AG10803 (cell line): ENCODE measurements at regions not wholly inside any gene's neighbourhood (a gene's known extent, or its start where the extent isn't known, plus 50 kb on each side); places are given as distances from the start of the nearest gene placed in this dataset.
"Not testable (repeated sequence)": the region's sequence is repeated elsewhere in the genome, so short reads cannot be mapped to it uniquely, and the experiment has no call there.

Experiments used
- DNase-seq: peaks from one replicate; pipeline ENCODE4 v3.0.0; 2010; ENCODE audit warnings: low read depth
- H3K4me3 ChIP-seq: 2 replicates; pipeline ENCODE4 v1.5.1; 2011; ENCODE audit warnings: mild to moderate bottlenecking, low read length, control low read depth
- TF ChIP-seq, protein P1 (sequence below): conservative IDR thresholded peaks from 2 replicates; pipeline ENCODE4 v1.5.1; 2011; ENCODE audit warnings: mild to moderate bottlenecking, low read length, control low read depth, inconsistent platforms

DNA sequence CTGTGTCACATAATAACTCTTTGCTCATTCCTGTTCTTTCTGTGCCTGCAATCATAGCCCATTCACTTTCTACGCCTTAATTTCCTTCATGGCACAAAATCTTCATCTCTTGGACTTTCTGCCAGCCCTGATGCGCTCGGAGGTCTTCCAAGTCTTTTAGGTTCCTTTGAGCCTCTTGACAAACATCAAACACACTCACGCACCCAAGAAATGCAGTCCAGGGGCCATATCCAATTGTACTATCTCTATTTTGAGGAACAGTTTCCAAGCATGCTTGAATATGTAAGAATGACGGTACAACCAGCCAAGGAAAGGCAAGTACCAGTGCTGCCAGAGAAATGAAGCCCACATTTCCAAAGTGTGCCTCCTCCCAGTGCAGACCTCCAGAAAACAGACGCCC lies 234.1 kb downstream of the MEX3B start:
- no peak for DNase-seq
- no peak overlapping the region for H3K4me3 ChIP-seq
- TF ChIP-seq, protein P1, sequence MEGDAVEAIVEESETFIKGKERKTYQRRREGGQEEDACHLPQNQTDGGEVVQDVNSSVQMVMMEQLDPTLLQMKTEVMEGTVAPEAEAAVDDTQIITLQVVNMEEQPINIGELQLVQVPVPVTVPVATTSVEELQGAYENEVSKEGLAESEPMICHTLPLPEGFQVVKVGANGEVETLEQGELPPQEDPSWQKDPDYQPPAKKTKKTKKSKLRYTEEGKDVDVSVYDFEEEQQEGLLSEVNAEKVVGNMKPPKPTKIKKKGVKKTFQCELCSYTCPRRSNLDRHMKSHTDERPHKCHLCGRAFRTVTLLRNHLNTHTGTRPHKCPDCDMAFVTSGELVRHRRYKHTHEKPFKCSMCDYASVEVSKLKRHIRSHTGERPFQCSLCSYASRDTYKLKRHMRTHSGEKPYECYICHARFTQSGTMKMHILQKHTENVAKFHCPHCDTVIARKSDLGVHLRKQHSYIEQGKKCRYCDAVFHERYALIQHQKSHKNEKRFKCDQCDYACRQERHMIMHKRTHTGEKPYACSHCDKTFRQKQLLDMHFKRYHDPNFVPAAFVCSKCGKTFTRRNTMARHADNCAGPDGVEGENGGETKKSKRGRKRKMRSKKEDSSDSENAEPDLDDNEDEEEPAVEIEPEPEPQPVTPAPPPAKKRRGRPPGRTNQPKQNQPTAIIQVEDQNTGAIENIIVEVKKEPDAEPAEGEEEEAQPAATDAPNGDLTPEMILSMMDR, result no peak

DNA sequence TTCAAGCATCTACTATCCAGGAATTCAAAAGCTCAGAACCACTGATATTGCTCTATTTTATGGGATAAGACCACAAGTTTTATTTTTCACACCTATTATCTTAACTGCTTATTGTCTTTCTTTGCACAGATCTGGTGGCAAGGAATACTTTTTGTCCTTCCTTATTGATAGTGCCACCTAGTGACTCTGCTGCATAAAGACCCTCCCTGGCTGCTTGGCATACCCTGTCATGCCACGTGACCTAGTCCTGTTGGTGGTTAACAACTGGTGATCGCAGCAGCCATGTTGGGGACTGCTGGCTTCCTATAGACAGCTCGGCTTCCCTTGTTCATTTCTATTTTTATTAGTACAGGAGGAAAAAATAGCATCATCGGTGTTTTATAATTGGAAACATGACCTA lies 236.3 kb downstream of the MEX3B start:
- TF ChIP-seq, protein P1, result no peak
- peak; percentile 4 for DNase-seq
- H3K4me3 ChIP-seq, result no peak overlapping the region

DNA sequence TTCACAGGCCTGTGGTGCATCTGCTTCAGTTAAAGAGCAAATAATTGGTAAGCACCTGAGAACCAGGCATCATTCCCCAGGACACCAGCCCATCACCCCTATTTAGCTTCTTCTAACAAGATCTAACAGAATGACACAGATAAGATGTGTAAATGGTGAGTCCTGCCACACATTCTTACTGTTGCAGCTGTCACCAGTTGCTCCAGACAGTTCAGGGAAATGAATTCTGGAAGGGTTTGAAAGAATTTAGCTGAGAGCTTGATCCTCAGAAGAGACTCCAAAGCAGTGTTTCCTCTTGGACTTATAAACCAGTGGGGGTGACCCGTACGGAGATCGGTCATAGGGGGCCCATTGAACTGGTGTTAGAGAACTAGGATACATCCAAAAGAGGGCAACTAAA lies 238.0 kb downstream of the MEX3B start:
- no peak for DNase-seq
- TF ChIP-seq, protein P1, result no peak
- H3K4me3 ChIP-seq, result no peak overlapping the region

DNA sequence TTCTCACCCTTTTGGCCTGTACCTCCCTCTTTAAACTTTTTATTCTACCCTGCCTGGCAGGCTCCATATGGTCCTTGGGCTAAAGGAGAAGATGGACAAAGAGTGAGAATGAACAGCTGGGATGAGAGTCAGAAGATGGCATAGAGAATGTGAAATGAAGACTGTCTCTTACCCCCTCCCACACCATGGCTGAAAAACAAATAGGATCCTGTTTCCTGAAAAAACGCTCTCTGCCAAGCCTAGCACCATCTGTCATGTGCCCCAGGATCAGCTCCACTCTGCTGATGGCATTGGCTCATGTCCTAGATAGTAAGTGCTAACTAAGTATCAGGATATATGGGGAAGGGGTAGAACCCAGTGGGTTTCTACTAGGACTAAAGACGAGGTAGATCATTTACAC lies 238.6 kb downstream of the MEX3B start:
- no peak overlapping the region for H3K4me3 ChIP-seq
- no peak for DNase-seq
- TF ChIP-seq, protein P1, result no peak

DNA sequence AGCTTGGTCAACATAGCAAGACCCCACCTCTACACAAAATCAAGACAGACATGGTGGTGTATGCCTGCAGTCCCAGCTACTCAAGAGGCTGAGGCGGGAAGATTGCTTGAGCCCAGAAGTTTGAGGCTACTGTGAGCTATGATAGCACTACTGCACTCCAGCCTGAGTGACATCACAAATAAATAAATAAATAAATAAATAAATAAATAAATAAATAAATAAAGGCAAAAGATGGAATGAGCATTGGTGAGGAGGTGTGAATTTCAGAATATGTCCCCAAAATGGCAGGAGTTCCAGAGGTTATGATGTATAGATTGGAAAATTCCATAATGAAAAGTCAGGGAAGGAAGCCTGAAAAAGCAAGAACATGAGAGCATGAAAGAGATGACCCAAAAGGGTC lies 249.9 kb downstream of the MEX3B start:
- no peak for DNase-seq
- no peak overlapping the region for H3K4me3 ChIP-seq
- TF ChIP-seq, protein P1, result no peak

DNA sequence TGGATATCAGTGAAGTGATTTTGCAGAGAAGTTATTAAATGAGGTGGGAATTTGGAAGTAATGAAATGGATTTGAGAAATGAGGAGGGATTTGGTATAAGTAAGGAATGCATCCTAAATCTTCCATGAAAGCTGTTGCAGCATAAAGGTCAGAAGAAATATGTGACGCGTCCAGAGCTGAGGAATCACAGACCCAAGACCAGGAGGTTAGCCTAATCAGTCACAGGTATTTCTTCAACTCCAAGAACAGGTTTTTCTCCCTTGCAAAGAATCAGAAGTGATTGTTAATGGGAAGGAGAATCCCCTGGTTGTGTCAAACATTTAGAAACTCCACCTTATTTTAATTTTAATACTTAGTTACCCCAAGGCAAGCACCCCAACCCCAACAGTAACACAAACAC lies 253.2 kb downstream of the MEX3B start:
- DNase-seq, result no peak
- no peak overlapping the region for H3K4me3 ChIP-seq
- TF ChIP-seq, protein P1, result no peak

DNA sequence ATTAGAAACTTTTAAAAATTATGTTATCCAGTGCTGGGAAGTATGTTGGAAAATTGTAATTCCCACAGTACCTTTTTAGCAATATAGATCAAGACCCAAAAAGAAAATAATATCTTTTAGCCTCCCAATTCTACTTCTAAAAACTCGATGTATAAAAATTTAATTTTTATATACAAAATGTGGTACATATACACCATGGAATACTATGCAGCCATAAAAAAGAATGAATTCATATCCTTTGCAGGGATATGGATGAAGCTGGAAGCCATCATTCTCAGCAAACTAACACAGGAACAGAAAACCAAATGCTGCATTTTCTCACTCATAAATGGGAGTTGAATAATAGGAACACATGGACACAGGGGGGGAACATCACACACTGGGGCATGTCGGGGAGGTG lies 254.5 kb downstream of the MEX3B start:
- H3K4me3 ChIP-seq, result not testable (repeated sequence)

DNA sequence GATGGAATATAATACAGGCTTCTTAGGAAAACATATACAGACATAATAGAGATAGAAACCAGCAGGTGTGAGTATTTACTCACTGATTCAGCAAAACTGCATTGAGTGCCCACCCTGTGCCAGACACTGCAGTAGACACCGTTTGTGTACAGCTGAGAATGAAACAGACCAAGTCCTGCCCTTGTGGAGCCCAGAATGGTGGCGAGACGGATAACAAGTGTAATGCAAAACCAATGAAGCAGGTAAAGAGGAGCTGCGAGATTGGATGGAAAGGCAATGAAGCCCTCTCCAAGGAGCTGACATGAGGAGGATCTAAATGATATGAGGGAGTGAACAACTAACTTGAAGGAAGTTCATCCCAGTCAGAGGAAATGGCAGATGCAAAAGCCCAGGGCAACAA lies 256.4 kb downstream of the MEX3B start:
- no peak for DNase-seq
- H3K4me3 ChIP-seq, result no peak overlapping the region
- TF ChIP-seq, protein P1, result no peak

More for the DNA sequence above, 254.5 kb downstream of the MEX3B start:
- not testable (repeated sequence) for DNase-seq
